Large intestine (tissue), 3 donors: ENCODE measurements at regions not wholly inside any gene's neighbourhood (a gene's known extent, or its start where the extent isn't known, plus 50 kb on each side); places are given as distances from the start of the nearest gene placed in this dataset.

Experiments used
- DNase-seq, 2 donors: peaks; one replicate each; pipeline versions ENCODE4 v3.0.0 to v3.0.0-alpha.2; 2013
- H3K27ac ChIP-seq: one replicate; pipeline ENCODE4 v1.5.1; 2013; ENCODE audit warnings: low read length
- H3K27me3 ChIP-seq: 2 replicates; pipeline ENCODE4 v1.6.1; 2013; ENCODE audit warnings: low read length; ENCODE audit not compliant: control insufficient read depth, insufficient read depth
- H3K36me3 ChIP-seq: 2 replicates; pipeline ENCODE4 v1.6.1; 2013; ENCODE audit warnings: low read length; ENCODE audit not compliant: control insufficient read depth, insufficient read depth
- H3K4me1 ChIP-seq: one replicate; pipeline ENCODE4 v1.6.1; 2013; ENCODE audit warnings: low read length; ENCODE audit not compliant: control insufficient read depth, insufficient read depth
- H3K4me3 ChIP-seq: one replicate; pipeline ENCODE4 v1.5.1; 2013; ENCODE audit warnings: low read length
- H3K9me3 ChIP-seq: one replicate; pipeline ENCODE4 v1.6.1; 2013; ENCODE audit warnings: mild to moderate bottlenecking, low read depth, low read length, moderate library complexity; ENCODE audit not compliant: control insufficient read depth
- WGBS: methylation state at CpG from one replicate; pipeline ENCODE4 v1.1.5; 2013; ENCODE audit warnings: low lambda C conversion rate; ENCODE audit not compliant: insufficient coverage; 5-methylcytosine and 5-hydroxymethylcytosine counted together

DNA sequence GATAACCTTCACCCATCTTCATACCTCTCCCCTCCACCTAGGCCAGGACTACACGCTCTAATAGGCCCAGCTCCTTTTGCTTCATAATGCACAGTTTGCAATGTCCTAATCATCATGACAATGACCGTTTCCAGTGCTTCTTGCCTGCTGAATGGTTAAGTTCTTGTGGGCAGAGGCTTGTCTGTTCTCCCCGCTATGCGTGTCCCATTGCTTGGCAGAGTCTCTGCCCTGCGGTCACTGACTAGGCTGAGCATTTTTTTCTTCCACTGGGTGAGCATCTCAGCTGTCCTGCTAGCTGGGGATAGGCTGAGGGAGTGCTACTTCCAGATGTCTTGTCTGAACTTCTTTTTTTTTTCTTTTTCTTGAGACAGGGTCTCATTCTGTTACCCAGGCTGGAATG, 314.7 kb downstream of the UQCRFS1 start:
- WGBS = no CpG with 5 or more reads among the region's 5 CpGs
- H3K9me3 ChIP-seq = no peaks in the 10 kb centered on the region
- no peaks in the 10 kb centered on the region for H3K36me3 ChIP-seq
- DNase-seq = no peak
- H3K27ac ChIP-seq = no peak overlapping the region
- no peaks in the 10 kb centered on the region for H3K4me1 ChIP-seq
- no peak overlapping the region for H3K4me3 ChIP-seq
- H3K27me3 ChIP-seq = no peaks in the 10 kb centered on the region

DNA sequence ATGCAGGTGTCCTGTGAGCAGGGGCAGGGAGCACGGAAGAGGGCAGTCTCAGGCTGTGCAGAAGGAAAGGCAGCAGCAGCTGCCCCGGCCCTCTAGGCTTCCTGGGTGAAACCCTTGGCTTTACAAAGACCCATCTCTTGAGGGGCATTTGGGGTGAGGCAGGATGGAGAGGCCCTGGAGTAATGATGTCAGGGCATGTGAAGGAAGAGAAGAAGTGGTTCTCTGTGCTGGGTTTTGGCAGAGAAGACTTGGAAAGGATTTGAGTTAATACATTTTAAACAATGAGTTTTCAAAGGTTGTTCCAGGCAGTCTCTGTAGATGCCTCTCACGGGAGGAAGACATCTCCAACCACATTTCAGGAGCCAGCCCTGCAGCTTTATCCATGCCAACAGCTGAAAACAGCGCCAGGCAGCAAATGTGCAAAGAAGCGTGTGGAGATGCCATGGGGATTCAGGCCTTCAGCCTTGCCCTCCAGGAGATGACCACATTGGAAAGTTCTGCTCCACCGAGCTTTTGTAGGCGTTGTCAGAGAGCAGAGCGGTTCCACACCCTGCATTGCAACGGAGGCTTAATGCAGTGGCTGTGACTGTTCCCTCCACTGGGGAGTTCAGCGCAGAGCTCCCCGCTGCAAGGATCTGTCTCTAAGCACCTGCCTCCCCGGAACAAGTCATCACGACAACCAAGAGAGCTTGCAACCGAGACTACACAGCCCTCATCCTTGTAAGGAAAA, 322.8 kb downstream of the UQCRFS1 start:
- Histone ChIP-seq H3K4me1 (no peaks in the 10 kb centered on the region), H3K27ac (no peak overlapping the region), H3K9me3 (no peaks in the 10 kb centered on the region), H3K36me3 (no peaks in the 10 kb centered on the region), H3K4me3 (no peak overlapping the region), H3K27me3 (peaks cover 10% of the 10 kb centered on the region)
- WGBS = 90% methylated on average over 2 of the region's 14 CpGs
- no peak for DNase-seq

DNA sequence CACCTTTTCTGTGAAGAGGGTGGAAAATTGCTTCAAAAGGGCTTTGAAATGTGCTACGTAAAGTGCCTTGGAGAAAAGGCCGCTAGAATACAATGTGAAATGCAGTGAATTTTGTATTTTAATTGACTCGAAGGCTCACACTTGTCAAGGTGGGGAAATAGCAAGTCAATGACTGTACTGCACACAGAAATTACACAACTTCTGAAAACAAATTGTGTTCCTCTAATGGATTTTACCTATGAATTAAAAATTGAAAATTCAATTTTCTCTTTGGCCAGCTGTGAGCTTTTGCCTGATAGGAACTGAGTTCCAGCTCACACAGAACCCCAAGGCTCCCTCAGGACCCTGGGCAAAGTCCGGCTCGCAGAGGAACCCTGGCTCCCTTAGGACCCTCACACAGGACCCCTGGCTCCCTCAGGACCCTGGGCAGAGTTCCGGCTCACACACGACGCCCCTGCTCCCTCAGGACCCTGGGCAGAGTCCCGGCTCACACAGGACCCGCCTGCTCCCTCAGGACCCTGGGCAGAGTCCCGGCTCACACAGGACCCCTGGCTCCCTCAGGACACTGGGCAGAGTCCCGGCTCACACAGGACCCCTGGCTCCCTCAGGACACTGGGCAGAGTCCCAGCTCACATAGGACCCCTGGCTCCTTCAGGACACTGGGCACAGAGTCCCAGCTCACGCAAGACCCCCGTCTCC, 324.9 kb downstream of the UQCRFS1 start:
- peaks cover 10% of the 10 kb centered on the region for H3K27me3 ChIP-seq
- no peak for DNase-seq
- no peak overlapping the region for H3K27ac ChIP-seq
- no peaks in the 10 kb centered on the region for H3K36me3 ChIP-seq
- no peak overlapping the region for H3K4me3 ChIP-seq
- WGBS = 83% methylated on average over 1 of the region's 14 CpGs
- H3K9me3 ChIP-seq = no peaks in the 10 kb centered on the region
- H3K4me1 ChIP-seq = no peaks in the 10 kb centered on the region

DNA sequence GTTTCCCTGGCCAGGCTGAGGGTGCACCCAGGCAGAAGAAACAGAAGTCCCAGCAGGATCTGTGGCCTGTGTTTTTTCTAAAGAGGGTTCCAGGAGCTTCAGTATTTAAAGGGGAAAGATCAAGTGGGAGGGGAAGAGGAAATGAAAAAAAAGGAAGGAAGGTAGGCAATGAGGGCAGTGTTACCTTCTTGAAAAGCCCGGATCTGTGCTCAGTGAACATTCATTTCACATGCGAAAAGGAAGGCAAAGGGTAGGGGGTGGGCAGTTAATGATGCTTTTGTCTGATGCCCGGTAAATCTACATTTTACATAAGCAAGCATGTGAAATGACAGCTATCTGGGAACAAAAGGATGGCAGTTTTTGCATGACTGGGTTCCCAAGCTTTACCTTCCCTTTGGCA, 326.2 kb downstream of the UQCRFS1 start:
- Histone ChIP-seq H3K4me1 (no peaks in the 10 kb centered on the region), H3K27ac (no peak overlapping the region), H3K9me3 (no peaks in the 10 kb centered on the region), H3K4me3 (no peak overlapping the region), H3K27me3 (peaks cover 10% of the 10 kb centered on the region), H3K36me3 (no peaks in the 10 kb centered on the region)
- WGBS = 0% methylated on average over 1 of the region's 3 CpGs
- DNase-seq = no peak

DNA sequence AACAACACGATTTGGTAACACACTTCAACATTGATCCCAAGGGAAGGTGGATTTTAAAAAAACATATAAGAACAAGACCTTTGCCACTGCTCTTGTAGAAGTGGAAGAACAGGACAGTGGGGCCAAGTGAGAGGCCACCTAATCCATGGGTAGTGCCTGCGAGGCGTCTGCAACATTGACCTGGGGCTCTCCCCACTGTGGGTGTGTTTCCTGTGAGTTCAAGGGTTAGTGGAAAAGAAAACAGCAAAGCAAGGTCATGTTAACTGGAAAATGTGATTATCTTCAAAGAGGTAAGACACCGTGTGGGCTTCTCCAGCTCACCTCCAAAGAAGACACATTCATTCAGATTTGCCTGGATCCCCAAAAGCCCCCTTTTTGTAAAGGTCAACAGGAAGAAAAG, 327.0 kb downstream of the UQCRFS1 start:
- H3K27ac ChIP-seq = no peak overlapping the region
- H3K27me3 ChIP-seq = peaks cover 10% of the 10 kb centered on the region
- H3K9me3 ChIP-seq = no peaks in the 10 kb centered on the region
- DNase-seq = peak; percentile 12
- no peaks in the 10 kb centered on the region for H3K4me1 ChIP-seq
- WGBS = no CpG with 5 or more reads among the region's 4 CpGs
- H3K36me3 ChIP-seq = no peaks in the 10 kb centered on the region
- no peak overlapping the region for H3K4me3 ChIP-seq

GRCh38 chr19:28884786-28885476, 328.0 kb downstream of the UQCRFS1 start:
- H3K27me3 ChIP-seq = peaks cover 8% of the 10 kb centered on the region
- no CpG with 5 or more reads among the region's 12 CpGs for WGBS
- no peaks in the 10 kb centered on the region for H3K4me1 ChIP-seq
- no peaks in the 10 kb centered on the region for H3K36me3 ChIP-seq
- no peak overlapping the region for H3K27ac ChIP-seq
- DNase-seq = no peak
- H3K9me3 ChIP-seq = no peaks in the 10 kb centered on the region
- H3K4me3 ChIP-seq = no peak overlapping the region

- Histone ChIP-seq H3K4me1 (no peaks in the 10 kb centered on the region), H3K27ac (no peak overlapping the region), H3K4me3 (no peak overlapping the region), H3K9me3 (no peaks in the 10 kb centered on the region), H3K36me3 (no peaks in the 10 kb centered on the region), H3K27me3 (peaks cover 2% of the 10 kb centered on the region)
- WGBS = no CpG with 5 or more reads among the region's 9 CpGs
- no peak for DNase-seq
Measured at GRCh38 chr19:28883241-28883693, 329.7 kb downstream of the UQCRFS1 start.

DNA sequence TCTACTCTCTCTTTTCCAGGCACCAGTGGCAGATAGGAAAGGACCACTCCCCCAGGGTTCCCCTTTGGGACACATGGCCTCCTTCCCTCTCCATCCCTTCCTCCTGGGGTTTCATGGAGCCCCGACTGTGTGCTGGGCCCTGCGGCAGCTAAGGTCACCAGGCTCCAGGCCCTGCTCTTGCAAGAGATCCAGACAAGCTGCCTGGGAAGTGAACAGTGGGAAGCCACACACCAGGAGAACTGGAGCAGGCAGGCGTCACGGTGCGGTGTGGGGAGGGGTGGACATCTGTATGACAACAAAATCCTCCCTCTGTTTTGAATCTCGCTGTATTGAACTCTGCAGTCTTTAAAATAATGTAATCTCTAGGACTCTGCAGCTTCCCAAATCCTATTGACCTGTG, 330.1 kb downstream of the UQCRFS1 start:
- H3K9me3 ChIP-seq = no peaks in the 10 kb centered on the region
- WGBS = no CpG with 5 or more reads among the region's 6 CpGs

GRCh38 chr19:28881616-28882015, 331.3 kb downstream of the UQCRFS1 start:
- Histone ChIP-seq H3K36me3 (no peaks in the 10 kb centered on the region), H3K4me1 (no peaks in the 10 kb centered on the region), H3K27me3 (no peaks in the 10 kb centered on the region), H3K9me3 (no peaks in the 10 kb centered on the region), H3K27ac (no peak overlapping the region), H3K4me3 (no peak overlapping the region)
- no CpG with 5 or more reads among the region's 8 CpGs for WGBS
- no peak for DNase-seq

More for the DNA sequence above, 330.1 kb downstream of the UQCRFS1 start:
- no peak for DNase-seq
- no peaks in the 10 kb centered on the region for H3K27me3 ChIP-seq
- no peaks in the 10 kb centered on the region for H3K4me1 ChIP-seq
- H3K36me3 ChIP-seq = no peaks in the 10 kb centered on the region
- H3K4me3 ChIP-seq = no peak overlapping the region
- no peak overlapping the region for H3K27ac ChIP-seq

DNA sequence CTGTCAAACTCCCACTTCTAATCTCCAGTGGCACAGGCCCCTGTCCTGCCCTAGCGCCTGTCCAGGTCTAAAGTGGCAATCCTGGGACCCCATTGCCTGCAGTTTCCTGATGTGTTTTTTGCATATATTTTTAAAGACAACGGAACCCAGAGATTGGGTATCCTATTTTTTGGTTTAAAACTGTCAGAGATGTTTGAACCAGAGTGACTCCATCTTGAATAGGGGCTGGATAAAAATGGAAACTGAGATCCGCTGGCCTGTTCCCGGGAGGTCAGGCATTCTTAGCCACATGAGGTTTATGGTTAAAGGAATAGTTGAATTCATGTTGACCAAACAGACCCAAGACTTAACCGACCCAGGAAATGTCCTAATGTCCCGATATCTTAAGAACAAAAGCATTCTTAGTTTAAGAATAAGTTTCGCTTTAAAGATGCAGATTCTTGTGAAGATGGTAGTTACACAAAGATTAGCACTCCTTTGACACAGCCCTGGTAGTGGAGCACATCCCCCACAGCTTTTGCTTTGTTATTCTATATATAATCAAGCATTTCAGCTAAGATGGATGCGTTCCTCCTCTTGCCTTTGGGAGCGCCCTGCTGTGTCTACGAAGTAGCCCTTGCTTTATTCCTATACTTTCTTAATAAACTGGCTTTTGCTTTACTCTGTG, 332.1 kb downstream of the UQCRFS1 start:
- H3K4me1 ChIP-seq = no peaks in the 10 kb centered on the region
- no CpG with 5 or more reads among the region's 10 CpGs for WGBS
- no peak for DNase-seq

More for the DNA sequence above, 332.1 kb downstream of the UQCRFS1 start:
- no peak overlapping the region for H3K4me3 ChIP-seq
- H3K9me3 ChIP-seq = no peaks in the 10 kb centered on the region
- H3K36me3 ChIP-seq = no peaks in the 10 kb centered on the region
- H3K27me3 ChIP-seq = no peaks in the 10 kb centered on the region
- H3K27ac ChIP-seq = no peak overlapping the region
